SKM-1 treated with dmso at 0.1 percent for 144 hours (cell line): ENCODE measurements at regions not wholly inside any gene's neighbourhood (a gene's known extent, or its start where the extent isn't known, plus 50 kb on each side); places are given as distances from the start of the nearest gene placed in this dataset.
"Not testable (repeated sequence)": the region's sequence is repeated elsewhere in the genome, so short reads cannot be mapped to it uniquely, and the experiment has no call there.

ENCODE experiments used
- DNase-seq: peaks from one replicate; lab custom pipeline; 2025; ENCODE audit not compliant: unreplicated experiment; lab: John Stamatoyannopoulos, UW

- no peak for DNase-seq
Measured at GRCh38 chr3:23701716-23702597, 103.8 kb upstream of the UBE2E1 start.

GRCh38 chr3:23704298-23704697 lies 101.5 kb upstream of the UBE2E1 start:
- DNase-seq: no peak

- no peak for DNase-seq
Measured at GRCh38 chr3:23706111-23706510, 99.6 kb upstream of the UBE2E1 start.

GRCh38 chr3:23709987-23710386 lies 95.8 kb upstream of the UBE2E1 start:
- DNase-seq: no peak

- no peak for DNase-seq
Measured at GRCh38 chr3:23710555-23710954, 95.2 kb upstream of the UBE2E1 start.

- DNase-seq: no peak
Measured at GRCh38 chr3:23711916-23712494, 93.8 kb upstream of the UBE2E1 start.

GRCh38 chr3:23712656-23713559 lies 92.8 kb upstream of the UBE2E1 start:
- no peak for DNase-seq

GRCh38 chr3:23713641-23714040 lies 92.1 kb upstream of the UBE2E1 start:
- no peak for DNase-seq

- DNase-seq: no peak
Measured at GRCh38 chr3:23720059-23720458, 85.7 kb upstream of the UBE2E1 start.

- no peak for DNase-seq
Measured at GRCh38 chr3:23720885-23721284, 84.9 kb upstream of the UBE2E1 start.

GRCh38 chr3:23723141-23723540 lies 82.6 kb upstream of the UBE2E1 start:
- no peak for DNase-seq

GRCh38 chr3:23723930-23724329 lies 81.8 kb upstream of the UBE2E1 start:
- peak; percentile 59 for DNase-seq

- peak; percentile 60 for DNase-seq
Measured at GRCh38 chr3:23726811-23727548, 78.8 kb upstream of the UBE2E1 start.

- no peak for DNase-seq
Measured at GRCh38 chr3:23728601-23729117, 77.1 kb upstream of the UBE2E1 start.

- not testable (repeated sequence) for DNase-seq
Measured at GRCh38 chr3:23729362-23729761, 76.4 kb upstream of the UBE2E1 start.

GRCh38 chr3:23734481-23734880 lies 71.3 kb upstream of the UBE2E1 start:
- no peak for DNase-seq

GRCh38 chr3:23735062-23735461 lies 70.7 kb upstream of the UBE2E1 start:
- DNase-seq: no peak

GRCh38 chr3:23735535-23736326 lies 70.0 kb upstream of the UBE2E1 start:
- no peak for DNase-seq

- no peak for DNase-seq
Measured at GRCh38 chr3:23738944-23739343, 66.8 kb upstream of the UBE2E1 start.

GRCh38 chr3:23739536-23739935 lies 66.2 kb upstream of the UBE2E1 start:
- DNase-seq: peak; percentile 52
